H1 (cell line): ENCODE measurements at regions not wholly inside any gene's neighbourhood (a gene's known extent, or its start where the extent isn't known, plus 50 kb on each side); places are given as distances from the start of the nearest gene placed in this dataset.

Experiments
- CTCF ChIA-PET: fragments of 300-600 bp; sonication (Branson Sonifier 250); formaldehyde crosslinking; loops from one replicate; lab custom pipeline; 2021; ENCODE audit not compliant: partially characterized antibody; lab: Charles Lee
- POLR2A ChIA-PET: fragments of 300-600 bp; sonication (Branson Sonifier 250); formaldehyde crosslinking; loops from one replicate; lab custom pipeline; 2021; ENCODE audit warnings: inconsistent platforms; ENCODE audit not compliant: partially characterized antibody; lab: Charles Lee
- DNase-seq, 2 experiments: peaks; one replicate each; pipeline versions ENCODE4 v3.0.0 to v3.0.0-alpha.2; 2010 to 2022; ENCODE audit warnings: low spot score in 2 of 2, low read depth in 1 of 2, mixed read lengths in 1 of 2
- FAIRE-seq: peaks from 2 replicates; lab custom pipeline; 2011; peaks lifted over from hg19 to GRCh38; lab: Jason Lieb, UNC
- H2AFZ ChIP-seq: 2 replicates; pipeline ENCODE4 v1.8.1; 2012; ENCODE audit warnings: low read length, inconsistent platforms
- H2AK5ac ChIP-seq: 2 replicates; pipeline ENCODE4 v1.6.1; 2013; ENCODE audit warnings: low read depth, low read length
- H2BK120ac ChIP-seq: replicated peaks from 2 replicates; pipeline ENCODE3; 2013; ENCODE audit warnings: low read depth, low read length, inconsistent platforms
- H2BK12ac ChIP-seq: 2 replicates; pipeline ENCODE4 v1.6.1; 2013; ENCODE audit warnings: low read depth, low read length
- H2BK15ac ChIP-seq: 2 replicates; pipeline ENCODE4 v1.6.1; 2013; ENCODE audit warnings: low read length
- H2BK20ac ChIP-seq: 2 replicates; pipeline ENCODE4 v1.6.1; 2013; ENCODE audit warnings: low read length
- H2BK5ac ChIP-seq: 2 replicates; pipeline ENCODE4 v1.6.1; 2013; ENCODE audit warnings: low read depth, low read length
- H3K14ac ChIP-seq: 2 replicates; pipeline ENCODE4 v1.6.1; 2013; ENCODE audit warnings: inconsistent platforms; ENCODE audit not compliant: insufficient read length
- H3K18ac ChIP-seq: 2 replicates; pipeline ENCODE4 v1.6.1; 2013; ENCODE audit warnings: low read length; ENCODE audit errors: extremely low read depth
- H3K23ac ChIP-seq: 2 replicates; pipeline ENCODE4 v1.6.1; 2013; ENCODE audit warnings: inconsistent platforms; ENCODE audit not compliant: insufficient read length
- H3K23me2 ChIP-seq: 2 replicates; pipeline ENCODE4 v1.6.1; 2013; ENCODE audit warnings: low read depth, low read length
- H3K27ac ChIP-seq: 2 replicates; pipeline ENCODE4 v1.6.1; 2011; ENCODE audit warnings: low read depth, low read length, inconsistent platforms
- H3K27me3 ChIP-seq, 4 experiments: replicated peaks in 1 of 4; 1 replicate in 1 of 4; 2 replicates in 3 of 4; pipeline versions ENCODE4 v1.6.1 to v1.8.1; 2011 to 2013; ENCODE audit warnings: low read length in 3 of 4, mild to moderate bottlenecking in 3 of 4, inconsistent platforms in 2 of 4, mixed read lengths in 2 of 4, moderate library complexity in 1 of 4; ENCODE audit not compliant: control insufficient read depth in 3 of 4, insufficient read depth in 3 of 4; ENCODE audit errors: extremely low read depth in 1 of 4
- H3K36me3 ChIP-seq, 4 experiments: 2 replicates each; pipeline versions ENCODE4 v1.6.1 to v1.8.1; 2011 to 2013; ENCODE audit warnings: mild to moderate bottlenecking in 4 of 4, low read length in 3 of 4, moderate library complexity in 2 of 4, control low read depth in 1 of 4, inconsistent platforms in 1 of 4; ENCODE audit not compliant: insufficient read depth in 4 of 4, control insufficient read depth in 2 of 4
- H3K4ac ChIP-seq: replicated peaks from 2 replicates; pipeline ENCODE3; 2013; ENCODE audit warnings: low read length, low read depth, mixed read lengths, inconsistent platforms; ENCODE audit not compliant: insufficient read length
- H3K4me1 ChIP-seq, 4 experiments: replicated peaks in 1 of 4; 1 replicate in 1 of 4; 2 replicates in 3 of 4; pipeline versions ENCODE4 v1.6.1 to v1.8.1; 2011 to 2013; ENCODE audit warnings: low read length in 3 of 4, inconsistent platforms in 2 of 4, mixed read lengths in 1 of 4; ENCODE audit not compliant: insufficient read depth in 4 of 4, control insufficient read depth in 3 of 4
- H3K4me2 ChIP-seq, 2 experiments: 2 replicates each; pipeline versions ENCODE4 v1.6.1 to v1.8.1; 2011 to 2013; ENCODE audit warnings: low read depth in 2 of 2, low read length in 2 of 2, control low read depth in 1 of 2, inconsistent platforms in 1 of 2, mild to moderate bottlenecking in 1 of 2; ENCODE audit not compliant: insufficient read depth in 1 of 2
- H3K4me3 ChIP-seq, 4 experiments: fragments of 200-600, 300-600 bp in 1 of 4; sonication (generic), shearing (Covaris generic), sonication (Bioruptor Twin) in 1 of 4; 2 replicates each; pipeline versions ENCODE4 v1.5.1 to v1.8.1; 2011 to 2016; ENCODE audit warnings: low read length in 4 of 4, low read depth in 3 of 4, control low read depth in 2 of 4, inconsistent platforms in 2 of 4, mild to moderate bottlenecking in 2 of 4, mixed read lengths in 1 of 4, moderate library complexity in 1 of 4; ENCODE audit not compliant: insufficient read depth in 2 of 4; ENCODE audit errors: extremely low read depth in 1 of 4
- H3K56ac ChIP-seq: replicated peaks from 2 replicates; pipeline ENCODE3; 2013; ENCODE audit warnings: low read depth, mild to moderate bottlenecking, mixed read lengths, low read length, inconsistent platforms; ENCODE audit not compliant: insufficient read length
- H3K79me1 ChIP-seq: 2 replicates; pipeline ENCODE4 v1.6.1; 2013; ENCODE audit warnings: low read depth, low read length, control low read depth
- H3K79me2 ChIP-seq, 2 experiments: 2 replicates each; pipeline versions ENCODE4 v1.6.1 to v1.8.1; 2012 to 2013; ENCODE audit warnings: low read length in 2 of 2, mild to moderate bottlenecking in 2 of 2, inconsistent platforms in 1 of 2; ENCODE audit not compliant: insufficient read depth in 2 of 2, control insufficient read depth in 1 of 2
- H3K9ac ChIP-seq, 4 experiments: replicated peaks in 1 of 4; 1 replicate in 1 of 4; 2 replicates in 3 of 4; pipeline versions ENCODE4 v1.6.1 to v1.8.1; 2011 to 2013; ENCODE audit warnings: low read depth in 3 of 4, low read length in 3 of 4, control low read depth in 2 of 4, mild to moderate bottlenecking in 2 of 4, moderate library complexity in 2 of 4, inconsistent platforms in 1 of 4; ENCODE audit errors: extremely low read depth in 1 of 4
- H3K9me3 ChIP-seq, 2 experiments: 2 replicates each; pipeline versions ENCODE4 v1.6.1 to v1.8.1; 2012 to 2013; ENCODE audit warnings: mild to moderate bottlenecking in 2 of 2, moderate library complexity in 2 of 2, control low read depth in 1 of 2, inconsistent platforms in 1 of 2, low read depth in 1 of 2, low read length in 1 of 2, mixed read lengths in 1 of 2; ENCODE audit not compliant: insufficient read depth in 2 of 2
- H4K20me1 ChIP-seq, 2 experiments: replicated peaks in 1 of 2; 2 replicates each; pipeline versions ENCODE3 to v1.8.1; 2011 to 2013; ENCODE audit warnings: inconsistent platforms in 2 of 2, low read length in 2 of 2, mild to moderate bottlenecking in 1 of 2; ENCODE audit not compliant: insufficient read depth in 2 of 2, control insufficient read depth in 1 of 2
- H4K5ac ChIP-seq: 2 replicates; pipeline ENCODE4 v1.6.1; 2013; ENCODE audit warnings: low read length, low read depth, mixed read lengths, inconsistent platforms; ENCODE audit not compliant: insufficient read length
- H4K8ac ChIP-seq: 2 replicates; pipeline ENCODE4 v1.8.0; 2013; ENCODE audit warnings: mild to moderate bottlenecking, moderate library complexity, low read length, inconsistent platforms; ENCODE audit not compliant: insufficient read depth; ENCODE audit errors: extremely low read depth
- H4K91ac ChIP-seq: replicated peaks from 2 replicates; pipeline ENCODE3; 2013; ENCODE audit warnings: low read length, mixed read lengths, inconsistent platforms; ENCODE audit not compliant: insufficient read length
- BRCA1 ChIP-seq: IDR thresholded peaks from 2 replicates; pipeline ENCODE4 v1.6.1; 2012; ENCODE audit warnings: low read depth, low read length, improper control_type of control experiment
- EZH2 ChIP-seq: fragments of 200-600 bp; sonication (generic); IDR thresholded peaks from 2 replicates; pipeline ENCODE4 v1.7.1; 2012; ENCODE audit warnings: low read depth, mild to moderate bottlenecking, moderate library complexity, low read length, inconsistent platforms; ENCODE audit not compliant: severe bottlenecking
- HDAC2 ChIP-seq, 2 experiments: fragments of 300-600 bp in 1 of 2; sonication (generic) in 1 of 2; IDR thresholded peaks; 2 replicates each; pipeline ENCODE4 v1.6.1; 2011 to 2012; ENCODE audit warnings: low read depth in 2 of 2, low read length in 2 of 2, mild to moderate bottlenecking in 2 of 2, moderate library complexity in 2 of 2, borderline replicate concordance in 1 of 2, inconsistent platforms in 1 of 2
- KDM5A ChIP-seq: fragments of 200-600 bp; IDR thresholded peaks from 2 replicates; pipeline ENCODE4 v1.7.1; 2012; ENCODE audit warnings: mild to moderate bottlenecking, low read length, inconsistent platforms, mixed read lengths
- PHF8 ChIP-seq: fragments of 200-600 bp; sonication (generic); conservative IDR thresholded peaks from 2 replicates; pipeline ENCODE4 v1.7.1; 2012; ENCODE audit warnings: low read depth, mild to moderate bottlenecking, inconsistent platforms, low read length, moderate library complexity
- SIN3A ChIP-seq, 2 experiments: IDR thresholded peaks in 1 of 2; conservative IDR thresholded peaks in 1 of 2; 2 replicates each; pipeline ENCODE4 v1.6.1; 2011 to 2012; ENCODE audit warnings: low read length in 2 of 2, improper control_type of control experiment in 1 of 2, low read depth in 1 of 2, mild to moderate bottlenecking in 1 of 2
- TCF12 ChIP-seq: IDR thresholded peaks from 2 replicates; pipeline ENCODE4 v1.6.1; 2011; ENCODE audit warnings: low read depth, mild to moderate bottlenecking, low read length
- WGBS, 2 experiments: shearing (Covaris generic) in 1 of 2; methylation state at CpG; one replicate each; pipeline versions ENCODE4 v1.1.6 to v1.1.7; 2013 to 2015; ENCODE audit warnings: low lambda C conversion rate in 2 of 2, mixed read lengths in 2 of 2, inconsistent platforms in 1 of 2, low coverage in 1 of 2, missing lambda C conversion rate in 1 of 2; ENCODE audit not compliant: insufficient replicate concordance in 2 of 2, insufficient coverage in 1 of 2, insufficient read length in 1 of 2; ENCODE audit errors: extremely low coverage in 1 of 2, missing lambda C conversion rate in 1 of 2; 5-methylcytosine and 5-hydroxymethylcytosine counted together

DNA sequence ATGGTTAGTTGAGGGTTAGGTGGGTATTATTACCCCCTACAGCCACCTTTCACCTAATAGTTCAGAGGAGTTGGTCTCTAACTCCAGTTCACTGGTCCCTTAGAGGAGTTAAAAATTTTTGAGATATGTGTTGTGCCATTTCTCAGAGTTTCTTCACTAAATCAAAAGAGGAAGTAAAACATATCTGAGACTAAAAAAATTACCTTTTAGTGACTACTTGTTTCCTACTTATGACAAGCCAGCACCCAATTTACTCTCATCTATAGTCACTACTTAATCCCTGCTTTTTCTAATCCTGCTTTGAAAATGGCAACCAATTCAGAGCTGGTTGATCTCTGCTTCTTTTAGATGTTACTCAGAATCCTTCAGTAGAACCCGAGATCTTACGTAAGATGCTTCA, 1316.8 kb upstream of the B3GALT2 start:
- Histone ChIP-seq H3K4ac (no peak overlapping the region), H3K4me3 (no peak overlapping the region), H2BK120ac (no peak overlapping the region), H2AK5ac (no peak overlapping the region), H4K20me1 (no peaks in the 10 kb centered on the region), H2AFZ (no peak overlapping the region), H3K4me1 (no peaks in the 10 kb centered on the region), H3K18ac (no peak overlapping the region), H2BK12ac (no peak overlapping the region), H3K79me2 (no peaks in the 10 kb centered on the region), H3K27ac (no peak overlapping the region), H2BK20ac (no peak overlapping the region), H3K9me3 (no peaks in the 10 kb centered on the region), H3K36me3 (no peaks in the 10 kb centered on the region), H3K9ac (no peak overlapping the region), H3K27me3 (no peaks in the 10 kb centered on the region), H3K23me2 (no peaks in the 10 kb centered on the region), H4K5ac (no peak overlapping the region), H4K8ac (no peak overlapping the region), H3K56ac (no peak overlapping the region), H3K4me2 (no peak overlapping the region), H3K23ac (no peak overlapping the region), H2BK5ac (no peak overlapping the region), H4K91ac (no peak overlapping the region), H3K79me1 (no peaks in the 10 kb centered on the region), H2BK15ac (no peak overlapping the region), H3K14ac (no peak overlapping the region)
- DNase-seq (no peak), FAIRE-seq (no peak)
- ChIA-PET POLR2A (no interaction called here), CTCF (no interaction called here)
- no peak for TF ChIP-seq SIN3A (conservative IDR thresholded peaks at IDR 0.05 in 1 of 2, IDR thresholded peaks at IDR 0.05 in 1 of 2; ENCODE audit: low read depth in 1 of 2, low read length in 2 of 2)
- no peak for TF ChIP-seq EZH2
- no peak for TF ChIP-seq KDM5A
- no peak for TF ChIP-seq HDAC2 (IDR thresholded peaks at IDR 0.05; ENCODE audit: borderline replicate concordance in 1 of 2, low read depth in 2 of 2, low read length in 2 of 2)
- no peak for TF ChIP-seq BRCA1
- TF ChIP-seq PHF8, result no peak
- TF ChIP-seq TCF12, result no peak
- 95% methylated on average over 2 of the region's 2 CpGs; no CpG with 5 or more reads in 1 of the 2 experiments for WGBS, 2 experiments
